SU-DHL-6 (cell line): ENCODE measurements at regions not wholly inside any gene's neighbourhood (a gene's known extent, or its start where the extent isn't known, plus 50 kb on each side); places are given as distances from the start of the nearest gene placed in this dataset.

Experiments
- H2AFZ ChIP-seq: fragments of 200-600 bp; sonication (generic); 2 replicates; pipeline ENCODE4 v1.6.1; 2014; ENCODE audit warnings: low read depth, mild to moderate bottlenecking, moderate library complexity, mixed read lengths, antibody characterized with exemption, low read length; ENCODE audit not compliant: severe bottlenecking
- H3F3A ChIP-seq: fragments of 200-600 bp; shearing (Covaris generic); 2 replicates; pipeline ENCODE4 v1.6.0; 2016; ENCODE audit warnings: antibody characterized with exemption, mild to moderate bottlenecking; ENCODE audit not compliant: insufficient read depth
- H3K27ac ChIP-seq: fragments of 200-600 bp; sonication (generic); 2 replicates; pipeline ENCODE4 v1.5.1; 2016; ENCODE audit warnings: low read depth, mild to moderate bottlenecking, low read length, moderate library complexity, mixed read lengths
- H3K27me3 ChIP-seq: fragments of 200-600 bp; sonication (generic), shearing (Covaris generic); 2 replicates; pipeline ENCODE4 v1.6.0; 2014; ENCODE audit warnings: mild to moderate bottlenecking, low read length
- H3K36me3 ChIP-seq: fragments of 200-600 bp; sonication (generic); 2 replicates; pipeline ENCODE4 v1.6.1; 2014; ENCODE audit warnings: mild to moderate bottlenecking, low read length, mixed read lengths
- H3K4me2 ChIP-seq: fragments of 300-600, 200-600 bp; shearing (Covaris generic), sonication (generic); 2 replicates; pipeline ENCODE4 v1.6.0; 2014; ENCODE audit warnings: low read length, low read depth, mild to moderate bottlenecking; ENCODE audit not compliant: poor library complexity, severe bottlenecking
- H3K4me3 ChIP-seq: fragments of 200-600 bp; sonication (generic); 2 replicates; pipeline ENCODE4 v1.5.1; 2014; ENCODE audit warnings: antibody characterized with exemption, low read length, mild to moderate bottlenecking, mixed read lengths; ENCODE audit not compliant: insufficient read depth, poor library complexity, severe bottlenecking
- H3K79me2 ChIP-seq: fragments of 200-600 bp; sonication (generic); 2 replicates; pipeline ENCODE4 v1.6.1; 2014; ENCODE audit warnings: mild to moderate bottlenecking, low read length, moderate library complexity; ENCODE audit not compliant: insufficient read depth
- H3K9ac ChIP-seq: fragments of 200-600 bp; sonication (generic); 2 replicates; pipeline ENCODE4 v1.7.0; 2014; ENCODE audit warnings: mild to moderate bottlenecking, low read length
- H3K9me2 ChIP-seq: fragments of 200-600 bp; sonication (generic); replicated peaks from 2 replicates; pipeline ENCODE4 v1.6.1; 2014; ENCODE audit warnings: low read length; ENCODE audit not compliant: insufficient read depth
- H3K9me3 ChIP-seq: fragments of 200-600 bp; sonication (generic); 2 replicates; pipeline ENCODE4 v1.6.1; 2014; ENCODE audit warnings: low read length, mixed read lengths; ENCODE audit not compliant: insufficient read depth
- H4K20me1 ChIP-seq: fragments of 200-600 bp; sonication (generic); 2 replicates; pipeline ENCODE4 v1.6.1; 2014; ENCODE audit warnings: low read depth, mild to moderate bottlenecking, antibody characterized with exemption, low read length, moderate library complexity, mixed read lengths
- EZH2phosphoT487 ChIP-seq: fragments of 200-600 bp; sonication (generic), shearing (Covaris generic); conservative IDR thresholded peaks from 2 replicates; pipeline ENCODE4 v1.6.1; 2018; ENCODE audit warnings: mild to moderate bottlenecking, antibody characterized with exemption, low read length, moderate library complexity, mixed read lengths
- TF ChIP-seq, protein P1 (sequence below): fragments of 200-600 bp; sonication (generic); IDR thresholded peaks from one replicate; pipeline ENCODE4 v1.5.1; 2017; ENCODE audit warnings: antibody characterized with exemption, mild to moderate bottlenecking, low read length, moderate library complexity; ENCODE audit not compliant: insufficient read depth, poor library complexity, severe bottlenecking

DNA sequence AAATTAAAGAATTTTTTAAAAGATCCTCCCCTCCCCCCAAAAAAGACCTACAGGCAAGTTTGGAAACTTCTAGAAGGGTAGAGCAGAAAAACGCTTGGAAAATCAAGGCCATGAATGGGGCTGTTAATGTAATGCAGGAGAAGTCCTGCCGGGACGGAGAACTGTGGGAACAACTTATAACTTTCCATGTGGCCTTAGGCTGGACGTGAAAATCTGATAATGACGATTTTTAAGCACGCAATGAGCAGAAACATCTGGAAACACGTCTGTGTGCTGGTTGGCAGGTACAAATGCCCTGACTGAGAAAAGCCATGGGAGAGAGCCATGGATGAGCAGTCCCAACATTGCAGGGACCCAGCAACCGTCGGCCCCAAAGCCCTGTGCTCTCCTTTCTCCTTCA, 198.7 kb upstream of the RREB1 start:
- no peaks in the 10 kb centered on the region for H3K27me3 ChIP-seq
- H3K9me2 ChIP-seq = no peaks in the 10 kb centered on the region
- no peak overlapping the region for H3K4me2 ChIP-seq
- no peak overlapping the region for H3K4me3 ChIP-seq
- H4K20me1 ChIP-seq = no peaks in the 10 kb centered on the region
- no peaks in the 10 kb centered on the region for H3K36me3 ChIP-seq
- H3K27ac ChIP-seq = no peak overlapping the region
- no peaks in the 10 kb centered on the region for H3K79me2 ChIP-seq
- TF ChIP-seq, protein P1, sequence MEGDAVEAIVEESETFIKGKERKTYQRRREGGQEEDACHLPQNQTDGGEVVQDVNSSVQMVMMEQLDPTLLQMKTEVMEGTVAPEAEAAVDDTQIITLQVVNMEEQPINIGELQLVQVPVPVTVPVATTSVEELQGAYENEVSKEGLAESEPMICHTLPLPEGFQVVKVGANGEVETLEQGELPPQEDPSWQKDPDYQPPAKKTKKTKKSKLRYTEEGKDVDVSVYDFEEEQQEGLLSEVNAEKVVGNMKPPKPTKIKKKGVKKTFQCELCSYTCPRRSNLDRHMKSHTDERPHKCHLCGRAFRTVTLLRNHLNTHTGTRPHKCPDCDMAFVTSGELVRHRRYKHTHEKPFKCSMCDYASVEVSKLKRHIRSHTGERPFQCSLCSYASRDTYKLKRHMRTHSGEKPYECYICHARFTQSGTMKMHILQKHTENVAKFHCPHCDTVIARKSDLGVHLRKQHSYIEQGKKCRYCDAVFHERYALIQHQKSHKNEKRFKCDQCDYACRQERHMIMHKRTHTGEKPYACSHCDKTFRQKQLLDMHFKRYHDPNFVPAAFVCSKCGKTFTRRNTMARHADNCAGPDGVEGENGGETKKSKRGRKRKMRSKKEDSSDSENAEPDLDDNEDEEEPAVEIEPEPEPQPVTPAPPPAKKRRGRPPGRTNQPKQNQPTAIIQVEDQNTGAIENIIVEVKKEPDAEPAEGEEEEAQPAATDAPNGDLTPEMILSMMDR = no peak
- TF ChIP-seq EZH2phosphoT487 = no peak
- no peak overlapping the region for H3K9ac ChIP-seq
- no peaks in the 10 kb centered on the region for H3K9me3 ChIP-seq
- H3F3A ChIP-seq = no peaks in the 10 kb centered on the region
- no peak overlapping the region for H2AFZ ChIP-seq

DNA sequence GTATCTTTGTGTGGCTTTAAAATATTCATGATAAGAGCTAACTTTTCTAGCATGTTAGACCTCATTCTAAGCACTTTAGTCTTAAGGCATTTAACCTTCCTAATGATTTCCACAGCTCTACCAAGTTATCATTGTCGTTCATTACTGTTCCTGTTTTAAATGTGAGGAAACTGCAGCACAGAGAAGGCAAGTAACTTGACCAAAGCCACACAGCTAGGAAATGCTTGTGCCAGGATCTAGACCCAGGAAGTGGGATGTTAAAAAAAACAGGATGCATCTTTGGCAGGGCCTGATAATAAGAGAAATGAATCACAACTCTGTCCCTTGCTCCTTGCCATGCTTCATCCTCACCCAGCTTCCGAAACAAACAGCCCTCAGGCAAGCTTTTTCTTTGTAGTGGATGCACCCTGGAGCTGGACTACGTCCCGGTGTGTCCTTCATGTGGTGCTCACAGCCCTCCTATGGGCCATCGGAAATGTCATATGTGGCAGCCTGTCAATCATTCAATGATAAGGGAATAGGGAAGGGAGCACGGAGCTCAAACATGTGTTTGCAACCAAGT, 196.9 kb upstream of the RREB1 start:
- Histone ChIP-seq H2AFZ (no peak overlapping the region), H3K27ac (no peak overlapping the region), H3K9me2 (no peaks in the 10 kb centered on the region), H3K4me2 (no peak overlapping the region), H3K4me3 (no peak overlapping the region), H3K79me2 (no peaks in the 10 kb centered on the region), H3K27me3 (no peaks in the 10 kb centered on the region), H3K36me3 (no peaks in the 10 kb centered on the region), H4K20me1 (no peaks in the 10 kb centered on the region), H3K9me3 (no peaks in the 10 kb centered on the region), H3K9ac (no peak overlapping the region), H3F3A (no peaks in the 10 kb centered on the region)
- TF ChIP-seq, protein P1 = no peak
- TF ChIP-seq EZH2phosphoT487 = no peak

DNA sequence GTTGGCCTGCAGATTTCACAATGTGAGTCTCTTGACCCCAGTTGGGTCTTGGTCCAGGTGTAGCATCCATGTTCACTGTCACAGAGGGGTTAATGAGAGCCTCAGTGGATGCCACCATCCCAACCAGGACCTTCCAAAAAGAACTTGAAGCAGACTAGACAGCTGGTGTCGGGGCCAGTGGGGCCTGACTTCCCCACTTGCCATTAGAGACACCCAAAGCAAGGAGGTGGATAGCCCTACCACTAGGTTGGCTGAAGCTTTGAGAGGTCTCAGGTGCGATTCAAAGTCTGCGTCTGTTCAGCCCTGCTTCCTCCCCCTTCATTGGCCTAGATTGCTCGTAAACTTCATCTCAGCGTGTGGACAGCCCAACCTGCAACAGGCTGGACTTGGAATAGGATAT, 196.4 kb upstream of the RREB1 start:
- H3K9me2 ChIP-seq = no peaks in the 10 kb centered on the region
- H3K4me2 ChIP-seq = no peak overlapping the region
- no peak overlapping the region for H2AFZ ChIP-seq
- TF ChIP-seq EZH2phosphoT487 = no peak
- TF ChIP-seq, protein P1 = no peak
- no peak overlapping the region for H3K4me3 ChIP-seq
- H3K9ac ChIP-seq = no peak overlapping the region
- no peaks in the 10 kb centered on the region for H3K9me3 ChIP-seq
- H3K36me3 ChIP-seq = no peaks in the 10 kb centered on the region
- no peaks in the 10 kb centered on the region for H3F3A ChIP-seq
- no peaks in the 10 kb centered on the region for H4K20me1 ChIP-seq
- H3K27me3 ChIP-seq = no peaks in the 10 kb centered on the region
- H3K27ac ChIP-seq = no peak overlapping the region
- H3K79me2 ChIP-seq = no peaks in the 10 kb centered on the region
